Activated CD4-positive, CD25-positive, alpha-beta regulatory T cell treated with anti-CD3 and anti-CD28 coated beads, Interleukin-2, amount 50 U/mL, for 24 hours (primary cell): ENCODE measurements at regions not wholly inside any gene's neighbourhood (a gene's known extent, or its start where the extent isn't known, plus 50 kb on each side); places are given as distances from the start of the nearest gene placed in this dataset.

Experiments
- ATAC-seq, 2 donors: fragments of 150-1000 bp; cut with Tn5 transposase; one replicate each; pipeline ENCODE4 v1.10.0; 2021; ENCODE audit warnings: mild to moderate bottlenecking in 1 of 2, moderate library complexity in 1 of 2

GRCh38 chr14:51400139-51400538 lies 160.1 kb downstream of the TMX1 start:
- no peak for ATAC-seq

GRCh38 chr14:51401272-51401671 lies 161.2 kb downstream of the TMX1 start:
- ATAC-seq: no peak

GRCh38 chr14:51401756-51402155 lies 161.7 kb downstream of the TMX1 start:
- no peak for ATAC-seq

- ATAC-seq: no peak
These were observed 170.8 kb downstream of the TMX1 start for GRCh38 chr14:51410897-51411296.

- peak; percentile 56 to 75 for ATAC-seq
These were observed 179.6 kb downstream of the TMX1 start for GRCh38 chr14:51419685-51420084.

- ATAC-seq: no peak
These were observed 182.7 kb downstream of the TMX1 start for GRCh38 chr14:51422704-51423103.

- no peak for ATAC-seq
These were observed 184.0 kb downstream of the TMX1 start for GRCh38 chr14:51424041-51424440.

GRCh38 chr14:51424561-51425251 lies 184.7 kb downstream of the TMX1 start:
- no peak for ATAC-seq

- ATAC-seq: no peak
These were observed 188.9 kb downstream of the TMX1 start for GRCh38 chr14:51428981-51429380.

GRCh38 chr14:51430079-51430478 lies 190.0 kb downstream of the TMX1 start:
- ATAC-seq: no peak

GRCh38 chr14:51430633-51431032 lies 190.6 kb downstream of the TMX1 start:
- no peak for ATAC-seq

- ATAC-seq: no peak
These were observed 191.1 kb downstream of the TMX1 start for GRCh38 chr14:51431033-51431709.

- no peak for ATAC-seq
These were observed 191.7 kb downstream of the TMX1 start for GRCh38 chr14:51431741-51432140.

- ATAC-seq: no peak
These were observed 192.4 kb downstream of the TMX1 start for GRCh38 chr14:51432302-51432948.

- no peak for ATAC-seq
These were observed 196.6 kb downstream of the TMX1 start for GRCh38 chr14:51436630-51437029.

- no peak for ATAC-seq
These were observed 199.8 kb downstream of the TMX1 start for GRCh38 chr14:51439896-51440295.

GRCh38 chr14:51441001-51441400 lies 201.0 kb downstream of the TMX1 start:
- ATAC-seq: no peak

GRCh38 chr14:51442513-51443175 lies 202.6 kb downstream of the TMX1 start:
- ATAC-seq: no peak

GRCh38 chr14:51443195-51444018 lies 203.4 kb downstream of the TMX1 start:
- no peak for ATAC-seq

- no peak for ATAC-seq
These were observed 204.4 kb downstream of the TMX1 start for GRCh38 chr14:51444353-51445000.

GRCh38 chr14:51445001-51445390 lies 204.9 kb downstream of the TMX1 start:
- ATAC-seq: no peak

- no peak for ATAC-seq
These were observed 204.9 kb upstream of the FRMD6 start for GRCh38 chr14:51446771-51447170.
